Activated gamma-delta T cell treated with Interleukin-2 at 50 U/mL for 16 hours (primary cell): ENCODE measurements at regions not wholly inside any gene's neighbourhood (a gene's known extent, or its start where the extent isn't known, plus 50 kb on each side); places are given as distances from the start of the nearest gene placed in this dataset.
"Not testable (repeated sequence)": the region's sequence is repeated elsewhere in the genome, so short reads cannot be mapped to it uniquely, and the experiment has no call there.

Source experiments
- DNase-seq: peaks from one replicate; pipeline ENCODE4 v3.0.0-alpha.2; 2020

- no peak for DNase-seq
Observed at GRCh38 chr6:137970368-137970767, 103.3 kb downstream of the TNFAIP3 start.

GRCh38 chr6:137973201-137973600 lies 106.1 kb downstream of the TNFAIP3 start:
- no peak for DNase-seq

GRCh38 chr6:137975188-137975940 lies 108.3 kb downstream of the TNFAIP3 start:
- peak; percentile 30 for DNase-seq

GRCh38 chr6:137976430-137976829 lies 109.4 kb downstream of the TNFAIP3 start:
- no peak for DNase-seq

GRCh38 chr6:137977206-137977605 lies 110.1 kb downstream of the TNFAIP3 start:
- DNase-seq, result no peak

- DNase-seq, result no peak
Observed at GRCh38 chr6:137977814-137978213, 110.8 kb downstream of the TNFAIP3 start.

- DNase-seq, result no peak
Observed at GRCh38 chr6:137978252-137978896, 111.3 kb downstream of the TNFAIP3 start.

- not testable (repeated sequence) for DNase-seq
Observed at GRCh38 chr6:137979263-137979662, 112.2 kb downstream of the TNFAIP3 start.

GRCh38 chr6:137980777-137981176 lies 113.7 kb downstream of the TNFAIP3 start:
- DNase-seq, result no peak

GRCh38 chr6:137981758-137982157 lies 114.7 kb downstream of the TNFAIP3 start:
- DNase-seq, result no peak

- peak; percentile 38 for DNase-seq
Observed at GRCh38 chr6:137982418-137983189, 115.5 kb downstream of the TNFAIP3 start.

- DNase-seq, result no peak
Observed at GRCh38 chr6:137983269-137983668, 116.2 kb downstream of the TNFAIP3 start.

- DNase-seq, result no peak
Observed at GRCh38 chr6:137989664-137990063, 117.6 kb downstream of the PERP start.

- no peak for DNase-seq
Observed at GRCh38 chr6:137995371-137995770, 111.8 kb downstream of the PERP start.

- no peak for DNase-seq
Observed at GRCh38 chr6:137998461-137999019, 108.7 kb downstream of the PERP start.

- DNase-seq, result no peak
Observed at GRCh38 chr6:137999815-138000214, 107.4 kb downstream of the PERP start.

- no peak for DNase-seq
Observed at GRCh38 chr6:138000941-138001340, 106.3 kb downstream of the PERP start.

- DNase-seq, result peak; percentile 66
Observed at GRCh38 chr6:138001750-138002349, 105.4 kb downstream of the PERP start.

GRCh38 chr6:138004430-138005287 lies 102.6 kb downstream of the PERP start:
- DNase-seq, result no peak

GRCh38 chr6:138005846-138006245 lies 101.4 kb downstream of the PERP start:
- DNase-seq, result no peak

GRCh38 chr6:138007014-138007472 lies 100.2 kb downstream of the PERP start:
- no peak for DNase-seq

- DNase-seq, result no peak
Observed at GRCh38 chr6:138008791-138009190, 98.4 kb downstream of the PERP start.
